ENCODE measurements at regions not wholly inside any gene's neighbourhood (a gene's known extent, or its start where the extent isn't known, plus 50 kb on each side); places are given as distances from the start of the nearest gene placed in this dataset.

GRCh38 chr14:104371917-104372316 is 207.6 kb upstream of the C14orf180 start:
- DNase-seq (ENCODE audit: low read depth) = no peak
- no peak overlapping the region for H3K4me3 ChIP-seq (ENCODE audit: low read length)
- TF ChIP-seq, protein P1, sequence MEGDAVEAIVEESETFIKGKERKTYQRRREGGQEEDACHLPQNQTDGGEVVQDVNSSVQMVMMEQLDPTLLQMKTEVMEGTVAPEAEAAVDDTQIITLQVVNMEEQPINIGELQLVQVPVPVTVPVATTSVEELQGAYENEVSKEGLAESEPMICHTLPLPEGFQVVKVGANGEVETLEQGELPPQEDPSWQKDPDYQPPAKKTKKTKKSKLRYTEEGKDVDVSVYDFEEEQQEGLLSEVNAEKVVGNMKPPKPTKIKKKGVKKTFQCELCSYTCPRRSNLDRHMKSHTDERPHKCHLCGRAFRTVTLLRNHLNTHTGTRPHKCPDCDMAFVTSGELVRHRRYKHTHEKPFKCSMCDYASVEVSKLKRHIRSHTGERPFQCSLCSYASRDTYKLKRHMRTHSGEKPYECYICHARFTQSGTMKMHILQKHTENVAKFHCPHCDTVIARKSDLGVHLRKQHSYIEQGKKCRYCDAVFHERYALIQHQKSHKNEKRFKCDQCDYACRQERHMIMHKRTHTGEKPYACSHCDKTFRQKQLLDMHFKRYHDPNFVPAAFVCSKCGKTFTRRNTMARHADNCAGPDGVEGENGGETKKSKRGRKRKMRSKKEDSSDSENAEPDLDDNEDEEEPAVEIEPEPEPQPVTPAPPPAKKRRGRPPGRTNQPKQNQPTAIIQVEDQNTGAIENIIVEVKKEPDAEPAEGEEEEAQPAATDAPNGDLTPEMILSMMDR (IDR thresholded peaks at IDR 0.05; ENCODE audit: insufficient read depth, low read depth, low read length, missing control alignments) = no peak

- no peak overlapping the region for H3K4me3 ChIP-seq (ENCODE audit: low read length)
- TF ChIP-seq, protein P1 (IDR thresholded peaks at IDR 0.05; ENCODE audit: insufficient read depth, low read depth, low read length, missing control alignments) = no peak
- no peak for DNase-seq (ENCODE audit: low read depth)
Observed at GRCh38 chr14:104372390-104373054, 207.0 kb upstream of the C14orf180 start.

- H3K4me3 ChIP-seq (ENCODE audit: low read length) = no peak overlapping the region
- TF ChIP-seq, protein P1 (IDR thresholded peaks at IDR 0.05; ENCODE audit: insufficient read depth, low read depth, low read length, missing control alignments) = no peak
Observed at GRCh38 chr14:104373055-104373854, 206.3 kb upstream of the C14orf180 start.

DNA sequence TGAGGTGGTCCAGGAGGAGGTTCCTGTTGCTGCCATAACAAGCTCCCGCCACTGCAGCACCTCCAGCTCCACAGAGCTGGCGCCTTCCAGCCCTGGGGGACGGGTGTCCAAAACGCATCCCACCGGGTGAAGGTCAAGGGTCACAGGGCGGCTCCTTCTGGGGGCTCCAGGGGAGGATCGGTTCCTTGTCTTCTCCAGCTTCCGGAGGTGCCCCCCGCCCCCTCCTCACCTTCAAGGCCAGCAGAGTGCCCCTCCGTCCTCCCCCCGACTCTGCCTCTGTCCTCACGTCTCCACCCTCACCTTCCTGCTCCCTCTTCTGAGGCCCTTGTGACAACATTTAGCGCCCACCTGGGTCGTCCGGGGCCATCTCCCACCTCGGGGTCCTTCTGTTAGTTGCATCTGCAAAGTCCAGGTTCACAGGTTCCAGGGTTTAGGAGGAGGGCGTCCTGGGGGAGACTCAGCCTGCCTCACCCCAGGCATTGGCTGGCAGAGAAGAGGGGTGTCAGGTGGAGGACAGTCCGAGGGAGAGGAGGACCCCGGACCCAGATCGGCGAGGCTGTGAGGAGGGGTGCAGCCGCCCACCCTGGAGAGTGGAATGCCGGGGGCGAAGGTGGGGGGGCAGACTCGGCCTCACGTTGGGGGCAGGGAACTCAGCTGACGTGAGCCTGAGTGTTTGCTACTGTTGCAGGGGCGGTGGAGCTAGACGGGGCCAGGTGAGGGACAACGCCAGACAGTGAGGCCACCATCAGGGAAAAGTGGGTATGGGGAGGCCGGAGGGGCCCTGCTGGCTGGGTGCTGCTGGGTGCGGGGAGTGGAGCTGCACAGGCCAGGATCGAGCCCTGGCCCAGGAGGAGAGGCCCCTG is 205.5 kb upstream of the C14orf180 start:
- no peak for DNase-seq (ENCODE audit: low read depth)
- TF ChIP-seq, protein P1 (IDR thresholded peaks at IDR 0.05; ENCODE audit: insufficient read depth, low read depth, low read length, missing control alignments) = no peak
- no peak overlapping the region for H3K4me3 ChIP-seq (ENCODE audit: low read length)

More at GRCh38 chr14:104373055-104373854, 206.3 kb upstream of the C14orf180 start:
- DNase-seq (ENCODE audit: low read depth) = no peak

- H3K4me3 ChIP-seq (ENCODE audit: low read length) = no peak overlapping the region
- TF ChIP-seq, protein P1 (IDR thresholded peaks at IDR 0.05; ENCODE audit: insufficient read depth, low read depth, low read length, missing control alignments) = no peak
- no peak for DNase-seq (ENCODE audit: low read depth)
Observed at GRCh38 chr14:104374718-104375080, 204.9 kb upstream of the C14orf180 start.

GRCh38 chr14:104375551-104376201 is 203.9 kb upstream of the C14orf180 start:
- no peak overlapping the region for H3K4me3 ChIP-seq (ENCODE audit: low read length)
- no peak for DNase-seq (ENCODE audit: low read depth)
- TF ChIP-seq, protein P1 (IDR thresholded peaks at IDR 0.05; ENCODE audit: insufficient read depth, low read depth, low read length, missing control alignments) = no peak
